GM13977 (cell line): ENCODE measurements at regions not wholly inside any gene's neighbourhood (a gene's known extent, or its start where the extent isn't known, plus 50 kb on each side); places are given as distances from the start of the nearest gene placed in this dataset.
"Not testable (repeated sequence)": the region's sequence is repeated elsewhere in the genome, so short reads cannot be mapped to it uniquely, and the experiment has no call there.

ENCODE experiments used
- DNase-seq: peaks from one replicate; pipeline ENCODE4 v3.0.0; 2012; ENCODE audit warnings: low spot score
- CTCF ChIP-seq: IDR thresholded peaks from 2 replicates; pipeline ENCODE4 v1.5.1; 2012; ENCODE audit warnings: mild to moderate bottlenecking, control low read depth; ENCODE audit not compliant: insufficient read depth; ENCODE audit errors: extremely low read depth, missing control alignments
- in situ Hi-C: fragments of 300-500 bp; cut with MboI; formaldehyde crosslinking; loops from one replicate; pipeline ENCODE4 v1.12.0; 2022; ENCODE audit warnings: low sequenced_read_pairs, low pct_unique_long_range_greater_than_20kb, mixed read lengths, inconsistent platforms; ENCODE audit not compliant: unreplicated experiment

- DNase-seq: no peak
- no peak for TF ChIP-seq CTCF
- in situ Hi-C loops: no loop called here
Measured at GRCh38 chr7:131149429-131149773, 178.3 kb upstream of the MKLN1 start.

GRCh38 chr7:131149840-131150239, 177.8 kb upstream of the MKLN1 start:
- in situ Hi-C loops: no loop called here
- TF ChIP-seq CTCF: no peak
- DNase-seq: no peak

GRCh38 chr7:131151034-131151433, 176.6 kb upstream of the MKLN1 start:
- no peak for DNase-seq
- in situ Hi-C loops: no loop called here
- no peak for TF ChIP-seq CTCF

GRCh38 chr7:131152766-131153165, 174.9 kb upstream of the MKLN1 start:
- TF ChIP-seq CTCF: no peak
- no peak for DNase-seq
- in situ Hi-C loops: no loop called here

GRCh38 chr7:131154380-131154779, 173.3 kb upstream of the MKLN1 start:
- in situ Hi-C loops: no loop called here
- no peak for TF ChIP-seq CTCF
- no peak for DNase-seq

- DNase-seq: no peak
- TF ChIP-seq CTCF: no peak
- in situ Hi-C loops: no loop called here
Measured at GRCh38 chr7:131157530-131158243, 170.0 kb upstream of the MKLN1 start.

GRCh38 chr7:131158244-131158636, 169.4 kb upstream of the MKLN1 start:
- DNase-seq, in situ Hi-C loops: not testable (repeated sequence)
